ENCODE measurements at regions not wholly inside any gene's neighbourhood (a gene's known extent, or its start where the extent isn't known, plus 50 kb on each side); places are given as distances from the start of the nearest gene placed in this dataset.
"Not testable (repeated sequence)": the region's sequence is repeated elsewhere in the genome, so short reads cannot be mapped to it uniquely, and the experiment has no call there.

DNA sequence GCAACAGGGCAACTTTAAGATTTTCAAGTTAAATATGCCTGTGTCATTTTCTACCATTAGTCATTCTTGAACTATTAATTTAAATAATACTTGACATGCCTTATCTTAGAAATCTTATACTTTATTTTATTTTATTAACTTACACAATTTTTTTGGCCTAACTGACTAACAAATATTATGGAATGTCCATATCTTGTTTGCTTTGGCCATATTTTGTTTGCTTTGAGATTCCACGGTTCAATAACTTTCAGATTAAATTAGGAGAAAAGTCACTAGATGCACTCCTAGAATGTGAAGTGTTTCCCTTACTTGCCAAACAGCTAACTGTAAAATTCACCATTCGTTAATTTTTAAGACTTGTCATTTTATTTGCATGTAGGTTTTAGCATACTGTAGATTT is 684.0 kb upstream of the MANEA start:
- H3K4me1 ChIP-seq (ENCODE audit: control insufficient read depth in 4 of 4, insufficient read depth in 4 of 4, low read length in 3 of 4): no peaks in the 10 kb centered on the region
- no peaks in the 10 kb centered on the region for H3K9me3 ChIP-seq (ENCODE audit: control insufficient read depth in 4 of 4, low read length in 3 of 4)
- 72% methylated on average over 2 of the region's 2 CpGs for WGBS
- TF ChIP-seq HNF4A (conservative IDR thresholded peaks at IDR 0.05) (no peak), YY1 (IDR thresholded peaks at IDR 0.05) (no peak), NR2F2 (IDR thresholded peaks at IDR 0.05) (no peak), RXRA (IDR thresholded peaks at IDR 0.05) (no peak), HNF4G (IDR thresholded peaks at IDR 0.05) (no peak), EGR1 (IDR thresholded peaks at IDR 0.05; ENCODE audit: low read depth in 2 of 2) (no peak), RAD21 (IDR thresholded peaks at IDR 0.05) (no peak), GABPA (IDR thresholded peaks at IDR 0.05 in 1 of 2, conservative IDR thresholded peaks at IDR 0.05 in 1 of 2) (no peak)
- TF ChIP-seq, protein P1, sequence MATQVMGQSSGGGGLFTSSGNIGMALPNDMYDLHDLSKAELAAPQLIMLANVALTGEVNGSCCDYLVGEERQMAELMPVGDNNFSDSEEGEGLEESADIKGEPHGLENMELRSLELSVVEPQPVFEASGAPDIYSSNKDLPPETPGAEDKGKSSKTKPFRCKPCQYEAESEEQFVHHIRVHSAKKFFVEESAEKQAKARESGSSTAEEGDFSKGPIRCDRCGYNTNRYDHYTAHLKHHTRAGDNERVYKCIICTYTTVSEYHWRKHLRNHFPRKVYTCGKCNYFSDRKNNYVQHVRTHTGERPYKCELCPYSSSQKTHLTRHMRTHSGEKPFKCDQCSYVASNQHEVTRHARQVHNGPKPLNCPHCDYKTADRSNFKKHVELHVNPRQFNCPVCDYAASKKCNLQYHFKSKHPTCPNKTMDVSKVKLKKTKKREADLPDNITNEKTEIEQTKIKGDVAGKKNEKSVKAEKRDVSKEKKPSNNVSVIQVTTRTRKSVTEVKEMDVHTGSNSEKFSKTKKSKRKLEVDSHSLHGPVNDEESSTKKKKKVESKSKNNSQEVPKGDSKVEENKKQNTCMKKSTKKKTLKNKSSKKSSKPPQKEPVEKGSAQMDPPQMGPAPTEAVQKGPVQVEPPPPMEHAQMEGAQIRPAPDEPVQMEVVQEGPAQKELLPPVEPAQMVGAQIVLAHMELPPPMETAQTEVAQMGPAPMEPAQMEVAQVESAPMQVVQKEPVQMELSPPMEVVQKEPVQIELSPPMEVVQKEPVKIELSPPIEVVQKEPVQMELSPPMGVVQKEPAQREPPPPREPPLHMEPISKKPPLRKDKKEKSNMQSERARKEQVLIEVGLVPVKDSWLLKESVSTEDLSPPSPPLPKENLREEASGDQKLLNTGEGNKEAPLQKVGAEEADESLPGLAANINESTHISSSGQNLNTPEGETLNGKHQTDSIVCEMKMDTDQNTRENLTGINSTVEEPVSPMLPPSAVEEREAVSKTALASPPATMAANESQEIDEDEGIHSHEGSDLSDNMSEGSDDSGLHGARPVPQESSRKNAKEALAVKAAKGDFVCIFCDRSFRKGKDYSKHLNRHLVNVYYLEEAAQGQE (IDR thresholded peaks at IDR 0.05): no peak
- TF ChIP-seq, protein P2, sequence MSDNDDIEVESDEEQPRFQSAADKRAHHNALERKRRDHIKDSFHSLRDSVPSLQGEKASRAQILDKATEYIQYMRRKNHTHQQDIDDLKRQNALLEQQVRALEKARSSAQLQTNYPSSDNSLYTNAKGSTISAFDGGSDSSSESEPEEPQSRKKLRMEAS (IDR thresholded peaks at IDR 0.05): no peak
- TF ChIP-seq, protein P3, sequence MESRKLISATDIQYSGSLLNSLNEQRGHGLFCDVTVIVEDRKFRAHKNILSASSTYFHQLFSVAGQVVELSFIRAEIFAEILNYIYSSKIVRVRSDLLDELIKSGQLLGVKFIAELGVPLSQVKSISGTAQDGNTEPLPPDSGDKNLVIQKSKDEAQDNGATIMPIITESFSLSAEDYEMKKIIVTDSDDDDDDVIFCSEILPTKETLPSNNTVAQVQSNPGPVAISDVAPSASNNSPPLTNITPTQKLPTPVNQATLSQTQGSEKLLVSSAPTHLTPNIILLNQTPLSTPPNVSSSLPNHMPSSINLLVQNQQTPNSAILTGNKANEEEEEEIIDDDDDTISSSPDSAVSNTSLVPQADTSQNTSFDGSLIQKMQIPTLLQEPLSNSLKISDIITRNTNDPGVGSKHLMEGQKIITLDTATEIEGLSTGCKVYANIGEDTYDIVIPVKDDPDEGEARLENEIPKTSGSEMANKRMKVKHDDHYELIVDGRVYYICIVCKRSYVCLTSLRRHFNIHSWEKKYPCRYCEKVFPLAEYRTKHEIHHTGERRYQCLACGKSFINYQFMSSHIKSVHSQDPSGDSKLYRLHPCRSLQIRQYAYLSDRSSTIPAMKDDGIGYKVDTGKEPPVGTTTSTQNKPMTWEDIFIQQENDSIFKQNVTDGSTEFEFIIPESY (IDR thresholded peaks at IDR 0.05): no peak
- DNase-seq (ENCODE audit: low spot score): no peak
- H3K4me3 ChIP-seq (ENCODE audit: low read depth in 1 of 3, low read length in 3 of 3): no peak overlapping the region
- H3K36me3 ChIP-seq (ENCODE audit: control insufficient read depth in 4 of 4, insufficient read depth in 3 of 4, low read depth in 1 of 4, low read length in 3 of 4): no peaks in the 10 kb centered on the region
- no peak overlapping the region for H3K9ac ChIP-seq (ENCODE audit: low read depth in 1 of 2, low read length in 2 of 2)
- H3K27me3 ChIP-seq (ENCODE audit: control insufficient read depth in 4 of 4, insufficient read depth in 4 of 4, low read length in 3 of 4): no peaks in the 10 kb centered on the region
- no peak overlapping the region for H3K27ac ChIP-seq (ENCODE audit: low read depth in 1 of 2, low read length in 2 of 2)

DNA sequence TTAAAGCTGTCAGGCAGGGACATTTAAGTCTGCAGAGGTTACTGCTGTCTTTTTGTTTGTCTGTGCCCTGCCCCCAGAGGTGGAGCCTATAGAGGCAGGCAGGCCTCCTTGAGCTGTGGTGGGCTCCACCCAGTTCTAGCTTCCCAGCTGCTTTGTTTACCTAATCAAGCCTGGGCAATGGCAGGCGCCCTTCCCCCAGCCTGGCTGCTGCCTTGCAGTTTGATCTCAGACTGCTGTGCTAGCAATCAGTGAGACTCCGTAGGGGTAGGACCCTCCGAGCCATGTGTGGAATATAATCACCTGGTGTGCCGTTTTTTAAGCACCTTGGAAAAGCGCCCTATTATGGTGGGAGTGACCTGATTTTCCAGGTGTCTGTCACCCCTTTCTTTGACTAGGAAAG is 703.5 kb upstream of the MANEA start:
- H3K36me3 ChIP-seq (ENCODE audit: control insufficient read depth in 4 of 4, insufficient read depth in 3 of 4, low read depth in 1 of 4, low read length in 3 of 4); H3K27me3 ChIP-seq (ENCODE audit: control insufficient read depth in 4 of 4, insufficient read depth in 4 of 4, low read length in 3 of 4); H3K4me1 ChIP-seq (ENCODE audit: control insufficient read depth in 4 of 4, insufficient read depth in 4 of 4, low read length in 3 of 4); H3K4me3 ChIP-seq (ENCODE audit: low read depth in 1 of 3, low read length in 3 of 3); H3K27ac ChIP-seq (ENCODE audit: low read depth in 1 of 2, low read length in 2 of 2); DNase-seq (ENCODE audit: low spot score); H3K9me3 ChIP-seq (ENCODE audit: control insufficient read depth in 4 of 4, low read length in 3 of 4); H3K9ac ChIP-seq (ENCODE audit: low read depth in 1 of 2, low read length in 2 of 2): not testable (repeated sequence)
- 55% methylated on average over 5 of the region's 5 CpGs for WGBS

DNA sequence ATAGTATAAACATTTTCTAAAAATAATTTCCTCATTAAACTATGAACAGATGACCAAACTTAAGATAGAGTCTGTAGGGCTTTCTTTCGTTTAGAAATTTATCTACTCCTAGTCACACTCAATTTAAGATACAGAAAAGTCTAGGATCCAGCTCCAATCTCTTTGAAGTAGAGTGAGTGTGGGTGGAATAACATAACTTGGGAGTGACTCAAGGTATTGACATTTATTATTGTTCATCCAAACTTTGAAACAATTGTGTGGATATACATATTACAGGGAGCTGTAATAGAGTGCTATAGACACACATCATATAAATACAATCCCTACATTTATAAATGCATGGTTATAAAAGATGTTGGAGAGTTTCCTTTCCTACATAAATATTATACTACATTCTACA is 715.2 kb upstream of the MANEA start:
- TF ChIP-seq TAF1 (conservative IDR thresholded peaks at IDR 0.05) (no peak), EGR1 (IDR thresholded peaks at IDR 0.05; ENCODE audit: low read depth in 2 of 2) (no peak)
- H3K36me3 ChIP-seq (ENCODE audit: control insufficient read depth in 4 of 4, insufficient read depth in 3 of 4, low read depth in 1 of 4, low read length in 3 of 4): no peaks in the 10 kb centered on the region
- H3K9ac ChIP-seq (ENCODE audit: low read depth in 1 of 2, low read length in 2 of 2): no peak overlapping the region
- no peak overlapping the region for H3K27ac ChIP-seq (ENCODE audit: low read depth in 1 of 2, low read length in 2 of 2)
- WGBS: 38% methylated on average over 1 of the region's 1 CpG
- H3K27me3 ChIP-seq (ENCODE audit: control insufficient read depth in 4 of 4, insufficient read depth in 4 of 4, low read length in 3 of 4): no peaks in the 10 kb centered on the region
- DNase-seq (ENCODE audit: low spot score): no peak
- no peaks in the 10 kb centered on the region for H3K4me1 ChIP-seq (ENCODE audit: control insufficient read depth in 4 of 4, insufficient read depth in 4 of 4, low read length in 3 of 4)
- H3K4me3 ChIP-seq (ENCODE audit: low read depth in 1 of 3, low read length in 3 of 3): no peak overlapping the region
- H3K9me3 ChIP-seq (ENCODE audit: control insufficient read depth in 4 of 4, low read length in 3 of 4): no peaks in the 10 kb centered on the region
